ENCODE measurements at regions not wholly inside any gene's neighbourhood (a gene's known extent, or its start where the extent isn't known, plus 50 kb on each side); places are given as distances from the start of the nearest gene placed in this dataset.

DNA sequence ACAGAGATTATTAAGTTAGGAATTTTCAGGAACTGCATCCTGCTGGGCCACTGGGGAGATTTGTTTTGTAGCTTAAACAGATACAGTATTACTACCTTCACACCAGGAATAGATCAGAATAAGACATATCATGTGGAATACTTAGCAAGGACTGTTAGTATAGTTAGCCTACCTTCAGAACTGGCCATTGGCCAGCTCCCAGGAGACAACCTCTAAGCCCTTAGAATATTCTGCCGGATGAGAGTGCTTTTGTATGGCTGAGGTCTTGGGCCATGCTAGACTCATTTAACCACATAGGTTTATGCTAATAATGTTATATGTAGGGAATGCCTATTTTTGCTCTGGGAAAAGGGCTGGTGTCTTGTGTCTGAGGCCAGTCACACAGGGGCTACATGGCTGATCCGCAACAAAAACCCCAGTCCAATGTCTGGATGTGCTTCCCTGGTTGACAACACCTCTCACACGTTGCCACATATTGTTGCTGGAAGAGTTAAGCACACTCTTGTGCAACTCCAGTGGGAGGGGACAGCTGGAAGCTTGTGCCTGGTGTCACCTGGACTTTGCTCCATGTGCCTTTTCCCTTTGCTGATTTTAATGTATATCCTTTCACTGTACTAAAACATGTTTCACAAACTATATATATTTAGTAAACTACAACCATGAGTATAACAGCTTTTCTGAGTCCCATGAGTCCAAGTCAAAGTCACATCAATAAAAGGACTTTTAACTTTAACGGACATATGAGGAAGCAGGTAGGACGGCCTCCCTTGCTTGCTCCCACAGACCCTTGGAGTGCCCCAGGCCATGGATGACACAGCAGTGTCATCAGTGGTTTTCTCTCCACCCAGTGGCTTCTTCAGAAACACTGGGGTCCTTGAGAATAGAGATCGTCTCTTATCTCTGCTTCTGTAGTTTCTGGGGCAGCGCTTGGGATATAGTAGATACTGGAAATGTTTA is 118.0 kb upstream of the C3orf80 start:
- Mint-ChIP-seq H3K9me3 (no peaks in the 10 kb centered on the region), H3K4me3 (no peak overlapping the region), H3K27me3 (peaks cover 3% of the 10 kb centered on the region), H3K27ac (no peak overlapping the region), H3K36me3 (ENCODE audit: low read depth) (no peaks in the 10 kb centered on the region), H3K4me1 (peaks cover 2% of the 10 kb centered on the region)
- DNase-seq (no peak), ATAC-seq (ENCODE audit: low read depth) (no peak)
- intact Hi-C loops (cut with micrococcal nuclease), result no loop called here
- TF ChIP-seq, protein P1, sequence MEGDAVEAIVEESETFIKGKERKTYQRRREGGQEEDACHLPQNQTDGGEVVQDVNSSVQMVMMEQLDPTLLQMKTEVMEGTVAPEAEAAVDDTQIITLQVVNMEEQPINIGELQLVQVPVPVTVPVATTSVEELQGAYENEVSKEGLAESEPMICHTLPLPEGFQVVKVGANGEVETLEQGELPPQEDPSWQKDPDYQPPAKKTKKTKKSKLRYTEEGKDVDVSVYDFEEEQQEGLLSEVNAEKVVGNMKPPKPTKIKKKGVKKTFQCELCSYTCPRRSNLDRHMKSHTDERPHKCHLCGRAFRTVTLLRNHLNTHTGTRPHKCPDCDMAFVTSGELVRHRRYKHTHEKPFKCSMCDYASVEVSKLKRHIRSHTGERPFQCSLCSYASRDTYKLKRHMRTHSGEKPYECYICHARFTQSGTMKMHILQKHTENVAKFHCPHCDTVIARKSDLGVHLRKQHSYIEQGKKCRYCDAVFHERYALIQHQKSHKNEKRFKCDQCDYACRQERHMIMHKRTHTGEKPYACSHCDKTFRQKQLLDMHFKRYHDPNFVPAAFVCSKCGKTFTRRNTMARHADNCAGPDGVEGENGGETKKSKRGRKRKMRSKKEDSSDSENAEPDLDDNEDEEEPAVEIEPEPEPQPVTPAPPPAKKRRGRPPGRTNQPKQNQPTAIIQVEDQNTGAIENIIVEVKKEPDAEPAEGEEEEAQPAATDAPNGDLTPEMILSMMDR (IDR thresholded peaks at IDR 0.05), result no peak
- CTCF ChIA-PET, result no interaction called here
- POLR2A ChIA-PET, result no interaction called here

DNA sequence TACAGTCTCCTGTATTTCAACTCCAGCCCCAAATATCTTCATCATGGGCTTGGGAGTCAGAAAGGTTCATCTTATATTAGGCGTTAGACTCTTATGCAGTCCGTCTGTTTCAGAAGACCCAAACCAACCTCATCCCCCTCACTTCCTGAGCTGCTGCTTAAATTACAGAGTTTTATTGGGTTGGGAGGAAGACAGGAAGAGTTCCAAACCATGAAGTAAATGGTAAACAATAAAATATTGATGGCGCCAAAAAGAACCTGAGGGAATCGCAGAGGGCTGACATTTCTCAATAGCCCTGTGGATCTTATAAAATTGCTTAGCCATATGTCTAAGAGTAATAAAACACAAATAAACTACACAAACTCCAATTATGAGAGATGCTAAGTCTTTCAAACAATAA is 116.9 kb upstream of the C3orf80 start:
- no peak for ATAC-seq (ENCODE audit: low read depth)
- intact Hi-C loops (cut with micrococcal nuclease), result no loop called here
- H3K27ac Mint-ChIP-seq, result no peak overlapping the region

DNA sequence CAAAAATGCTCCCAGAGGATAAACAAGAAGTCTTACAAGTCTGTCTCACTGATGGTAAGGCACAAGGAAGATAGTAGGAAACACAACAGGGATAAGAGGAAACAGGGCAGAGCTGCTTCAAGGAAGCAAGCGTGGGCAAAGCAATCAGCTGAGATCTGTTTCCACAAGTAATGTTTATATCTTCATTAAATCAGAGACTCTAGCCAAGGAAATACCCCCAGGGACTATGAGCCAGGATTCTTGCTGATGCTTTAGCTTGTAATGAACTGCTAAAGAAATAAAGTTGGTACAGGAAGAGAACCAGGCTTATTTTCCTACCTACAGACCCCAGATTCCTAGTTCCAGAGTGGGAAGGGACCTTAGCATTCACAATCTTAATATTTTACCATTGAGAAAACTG is 112.7 kb upstream of the C3orf80 start:
- TF ChIP-seq, protein P1 (IDR thresholded peaks at IDR 0.05), result no peak
- Mint-ChIP-seq H3K27me3 (peaks cover 8% of the 10 kb centered on the region), H3K36me3 (ENCODE audit: low read depth) (no peaks in the 10 kb centered on the region), H3K27ac (no peak overlapping the region), H3K9me3 (peaks cover 2% of the 10 kb centered on the region), H3K4me1 (no peaks in the 10 kb centered on the region), H3K4me3 (no peak overlapping the region)
- ChIA-PET CTCF (no interaction called here), POLR2A (no interaction called here)
- DNase-seq (no peak), ATAC-seq (ENCODE audit: low read depth) (no peak)
- intact Hi-C loops (cut with micrococcal nuclease), result no loop called here

More for the DNA sequence above, 116.9 kb upstream of the C3orf80 start:
- no peak overlapping the region for H3K4me3 Mint-ChIP-seq
- POLR2A ChIA-PET, result no interaction called here
- H3K36me3 Mint-ChIP-seq (ENCODE audit: low read depth), result no peaks in the 10 kb centered on the region
- H3K9me3 Mint-ChIP-seq, result no peaks in the 10 kb centered on the region
- TF ChIP-seq, protein P1 (IDR thresholded peaks at IDR 0.05), result no peak
- peaks cover 3% of the 10 kb centered on the region for H3K27me3 Mint-ChIP-seq
- CTCF ChIA-PET, result no interaction called here
- DNase-seq, result no peak
- H3K4me1 Mint-ChIP-seq, result peaks cover 2% of the 10 kb centered on the region

DNA sequence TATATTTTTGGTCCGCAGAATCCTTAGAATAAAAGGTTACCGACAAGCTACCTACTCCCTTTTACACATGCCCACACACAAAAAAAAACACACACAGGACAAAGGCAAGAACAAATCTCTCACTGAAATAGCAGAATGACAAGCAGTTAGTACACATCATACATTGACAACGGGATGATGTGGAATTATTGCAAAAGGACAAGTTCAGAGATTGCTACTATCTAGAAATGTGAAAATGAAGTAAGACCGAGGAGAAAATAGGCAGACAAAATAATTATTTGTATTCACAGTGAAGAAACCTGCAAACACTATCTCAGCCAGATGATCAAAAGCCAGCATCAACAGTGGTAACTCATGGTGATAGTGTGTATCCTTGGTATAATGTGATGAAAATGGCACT is 112.2 kb upstream of the C3orf80 start:
- TF ChIP-seq, protein P1 (IDR thresholded peaks at IDR 0.05), result no peak
- H3K4me3 Mint-ChIP-seq, result no peak overlapping the region
- peaks cover 11% of the 10 kb centered on the region for H3K27me3 Mint-ChIP-seq
- ATAC-seq (ENCODE audit: low read depth), result no peak
- no peak overlapping the region for H3K27ac Mint-ChIP-seq
- no peaks in the 10 kb centered on the region for H3K36me3 Mint-ChIP-seq (ENCODE audit: low read depth)
- H3K4me1 Mint-ChIP-seq, result no peaks in the 10 kb centered on the region
- ChIA-PET POLR2A (no interaction called here), CTCF (no interaction called here)
- intact Hi-C loops (cut with micrococcal nuclease), result no loop called here
- peaks cover 2% of the 10 kb centered on the region for H3K9me3 Mint-ChIP-seq
- no peak for DNase-seq

DNA sequence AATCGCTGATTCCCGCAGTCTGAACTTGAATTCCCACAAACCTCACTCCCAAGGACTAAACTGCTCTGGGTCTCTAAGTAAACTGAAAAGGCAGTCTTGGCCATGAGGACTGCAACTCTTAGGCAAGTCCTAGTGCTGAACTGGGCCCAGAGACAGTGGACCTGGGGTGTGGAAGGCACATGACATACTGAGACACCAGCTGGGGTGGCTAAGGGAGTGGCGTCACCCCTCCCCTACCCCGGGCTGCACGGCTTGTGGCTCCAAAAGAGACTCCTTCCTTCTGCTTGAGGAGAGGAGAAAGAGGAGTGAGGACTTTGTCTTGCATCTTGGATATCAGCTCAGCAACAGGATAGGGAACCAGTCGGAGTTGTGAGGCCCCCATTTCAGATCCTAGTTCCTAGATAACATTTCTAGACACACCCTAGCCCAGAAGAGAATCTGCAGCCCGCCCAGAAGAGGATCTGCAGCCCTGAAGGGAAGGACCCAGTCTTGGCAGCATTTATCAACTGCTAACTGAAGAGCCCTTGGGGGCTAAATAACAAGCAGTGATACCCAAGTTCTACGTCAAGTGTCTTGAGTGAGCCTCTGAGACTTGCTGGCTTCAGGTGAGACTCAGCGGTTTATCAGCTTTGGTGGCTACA is 110.7 kb upstream of the C3orf80 start:
- POLR2A ChIA-PET, result no interaction called here
- Mint-ChIP-seq H3K36me3 (ENCODE audit: low read depth) (no peaks in the 10 kb centered on the region), H3K9me3 (peaks cover 2% of the 10 kb centered on the region), H3K4me1 (no peaks in the 10 kb centered on the region), H3K4me3 (no peak overlapping the region), H3K27me3 (peaks cover 11% of the 10 kb centered on the region), H3K27ac (no peak overlapping the region)
- CTCF ChIA-PET, result no interaction called here
- no peak for DNase-seq
- TF ChIP-seq, protein P1 (IDR thresholded peaks at IDR 0.05), result no peak
- no peak for ATAC-seq (ENCODE audit: low read depth)
- intact Hi-C loops (cut with micrococcal nuclease), result no loop called here
